RPMI7951 (cell line): ENCODE measurements at regions not wholly inside any gene's neighbourhood (a gene's known extent, or its start where the extent isn't known, plus 50 kb on each side); places are given as distances from the start of the nearest gene placed in this dataset.

Experiments
- DNase-seq: peaks from one replicate; pipeline ENCODE4 v3.0.0-alpha.2; 2012; ENCODE audit warnings: low read depth

GRCh38 chr12:124445121-124445718, 122.2 kb downstream of the NCOR2 start:
- no peak for DNase-seq

GRCh38 chr12:124443931-124444712, 123.3 kb downstream of the NCOR2 start:
- no peak for DNase-seq

- DNase-seq = no peak
Measured at GRCh38 chr12:124442772-124443445, 124.5 kb downstream of the NCOR2 start.

GRCh38 chr12:124442281-124442680, 125.1 kb downstream of the NCOR2 start:
- no peak for DNase-seq

GRCh38 chr12:124441443-124442194, 125.8 kb downstream of the NCOR2 start:
- DNase-seq = peak; percentile 96

GRCh38 chr12:124440841-124441381, 126.5 kb downstream of the NCOR2 start:
- peak; percentile 59 for DNase-seq

- no peak for DNase-seq
Measured at GRCh38 chr12:124440031-124440626, 127.3 kb downstream of the NCOR2 start.

GRCh38 chr12:124438437-124439056, 128.9 kb downstream of the NCOR2 start:
- no peak for DNase-seq

GRCh38 chr12:124437617-124438436, 129.6 kb downstream of the NCOR2 start:
- DNase-seq = no peak

- DNase-seq = no peak
Measured at GRCh38 chr12:124437121-124437520, 130.3 kb downstream of the NCOR2 start.

GRCh38 chr12:124436366-124436765, 131.0 kb downstream of the NCOR2 start:
- DNase-seq = no peak

GRCh38 chr12:124435806-124436345, 131.5 kb downstream of the NCOR2 start:
- DNase-seq = no peak

GRCh38 chr12:124434951-124435805, 132.2 kb downstream of the NCOR2 start:
- no peak for DNase-seq

- DNase-seq = no peak
Measured at GRCh38 chr12:124434354-124434753, 133.1 kb downstream of the NCOR2 start.

- DNase-seq = no peak
Measured at GRCh38 chr12:124433879-124434278, 133.5 kb downstream of the NCOR2 start.

- DNase-seq = no peak
Measured at GRCh38 chr12:124433147-124433874, 134.1 kb downstream of the NCOR2 start.

GRCh38 chr12:124432376-124432775, 135.0 kb downstream of the NCOR2 start:
- DNase-seq = no peak

- no peak for DNase-seq
Measured at GRCh38 chr12:124431971-124432370, 135.4 kb downstream of the NCOR2 start.
